ENCODE measurements at regions not wholly inside any gene's neighbourhood (a gene's known extent, or its start where the extent isn't known, plus 50 kb on each side); places are given as distances from the start of the nearest gene placed in this dataset.
A peak's percentile ranks its signal among the peaks of the same experiment; 100 is the strongest.

DNA sequence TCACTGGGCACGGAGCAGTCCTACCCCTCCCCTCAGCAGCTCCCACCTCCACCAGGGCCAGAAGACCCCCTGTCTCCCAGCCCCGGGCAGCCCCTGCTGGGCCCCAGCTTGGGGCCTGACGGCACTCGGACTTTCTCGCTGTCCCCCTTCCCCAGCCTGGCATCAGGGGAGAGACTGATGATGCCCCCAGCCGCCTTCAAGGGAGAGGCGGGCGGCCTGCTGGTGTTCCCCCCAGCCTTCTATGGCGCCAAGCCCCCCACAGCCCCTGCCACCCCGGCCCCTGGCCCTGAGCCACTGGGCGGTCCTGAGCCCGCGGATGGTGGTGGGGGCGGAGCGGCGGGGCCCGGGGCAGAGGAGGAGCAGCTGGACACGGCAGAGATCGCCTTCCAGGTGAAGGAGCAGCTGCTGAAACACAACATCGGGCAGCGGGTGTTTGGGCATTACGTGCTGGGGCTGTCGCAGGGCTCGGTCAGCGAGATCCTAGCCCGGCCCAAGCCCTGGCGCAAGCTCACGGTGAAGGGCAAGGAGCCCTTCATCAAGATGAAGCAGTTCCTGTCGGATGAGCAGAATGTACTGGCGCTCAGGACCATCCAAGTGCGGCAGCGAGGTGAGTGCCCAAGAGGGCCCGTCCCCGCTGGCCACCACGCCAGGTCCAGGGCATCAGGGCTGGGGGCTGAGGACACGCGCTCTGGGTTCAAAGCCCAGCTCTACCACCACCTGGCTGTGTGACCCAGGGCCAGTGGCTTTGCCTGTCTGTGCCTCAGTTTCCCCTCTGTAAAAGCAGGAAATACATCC is 58.6 kb downstream of the PHETA1 start:
- DNase-seq (ENCODE audit: low read depth in 2 of 2) = no peak

DNA sequence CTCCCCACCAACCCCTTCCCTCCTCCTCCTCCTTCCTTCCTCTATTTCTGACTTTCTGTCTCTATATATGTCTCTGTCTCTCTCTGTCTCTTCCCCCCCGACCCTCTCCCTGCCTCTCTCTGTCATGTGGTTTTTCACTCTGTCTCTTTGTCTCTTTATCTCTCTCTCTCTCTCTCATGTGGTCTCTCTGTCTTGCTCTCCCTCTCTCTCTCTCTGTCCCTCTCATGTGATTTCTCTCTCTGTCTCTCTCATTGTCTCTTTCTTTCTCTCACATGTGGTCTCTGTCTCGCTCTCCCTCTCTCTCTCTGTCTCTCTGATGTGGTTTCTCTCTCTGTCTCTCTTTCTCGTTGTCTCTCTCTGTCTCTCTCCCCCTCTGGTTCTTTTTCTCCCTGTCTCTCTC is 59.3 kb downstream of the PHETA1 start:
- DNase-seq (ENCODE audit: low read depth in 2 of 2) = no peak

DNA sequence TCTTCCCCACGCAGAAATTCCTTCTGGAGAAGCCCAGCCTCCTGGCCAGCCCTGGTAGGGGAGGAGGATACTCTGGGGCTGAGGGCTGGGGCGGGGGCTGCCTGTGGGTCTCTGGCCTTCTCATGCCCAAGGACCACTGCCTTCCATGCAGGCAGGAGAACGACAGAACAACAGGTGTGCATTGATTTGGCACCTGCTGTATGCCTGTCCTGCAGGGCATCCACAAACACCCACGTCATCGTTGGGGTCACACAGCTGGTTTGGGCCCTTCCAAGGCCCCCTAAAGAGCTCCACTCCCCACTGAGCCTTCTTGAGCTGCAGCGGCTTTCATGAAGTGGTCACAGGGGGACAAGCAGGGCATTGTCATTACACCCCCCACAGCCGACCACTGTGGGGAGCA is 60.4 kb downstream of the PHETA1 start:
- no peak for DNase-seq (ENCODE audit: low read depth in 2 of 2)

DNA sequence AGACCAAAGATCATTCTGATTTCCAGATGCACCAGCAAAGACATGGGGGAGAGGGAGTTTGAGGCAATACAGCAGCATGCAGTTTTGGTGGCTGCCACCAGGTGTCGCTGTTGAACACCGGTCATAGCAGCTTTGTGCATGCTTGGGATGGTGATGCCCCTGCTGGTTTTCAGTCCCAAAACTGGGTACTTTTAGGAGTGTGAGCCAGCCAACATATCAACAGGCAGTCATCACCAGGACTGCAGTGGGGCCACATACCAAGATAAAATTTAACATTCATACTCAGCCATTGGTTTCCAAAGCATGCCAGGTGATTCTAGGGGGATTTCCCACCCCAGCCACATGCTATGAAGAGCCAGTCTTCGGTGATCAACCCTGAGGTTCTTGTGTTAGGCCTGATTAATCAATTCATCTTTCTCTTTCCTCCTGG is 64.2 kb downstream of the PHETA1 start:
- DNase-seq (ENCODE audit: low read depth in 2 of 2) = peak in 1 of 2 donors; percentile 16

DNA sequence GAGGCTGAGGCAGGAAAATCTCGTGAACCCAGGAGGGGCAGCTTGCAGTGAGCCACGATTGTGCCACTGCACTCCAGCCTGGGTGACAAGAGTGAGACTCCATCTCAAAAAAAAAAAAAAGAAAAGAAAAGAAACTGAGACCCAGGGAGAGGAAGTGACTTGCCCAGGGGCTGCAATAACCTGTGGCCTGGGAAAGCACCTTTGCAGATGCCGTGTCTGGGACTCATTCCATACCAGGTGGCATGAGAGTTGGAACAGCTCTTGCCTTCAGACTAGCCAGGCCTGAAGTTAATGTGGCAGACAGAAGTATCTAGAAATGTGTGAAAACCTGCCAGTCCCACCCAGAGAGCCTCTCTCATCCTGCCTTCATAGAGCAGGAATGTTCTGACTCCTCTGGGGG is 65.4 kb downstream of the PHETA1 start:
- DNase-seq (ENCODE audit: low read depth in 2 of 2) = no peak

DNA sequence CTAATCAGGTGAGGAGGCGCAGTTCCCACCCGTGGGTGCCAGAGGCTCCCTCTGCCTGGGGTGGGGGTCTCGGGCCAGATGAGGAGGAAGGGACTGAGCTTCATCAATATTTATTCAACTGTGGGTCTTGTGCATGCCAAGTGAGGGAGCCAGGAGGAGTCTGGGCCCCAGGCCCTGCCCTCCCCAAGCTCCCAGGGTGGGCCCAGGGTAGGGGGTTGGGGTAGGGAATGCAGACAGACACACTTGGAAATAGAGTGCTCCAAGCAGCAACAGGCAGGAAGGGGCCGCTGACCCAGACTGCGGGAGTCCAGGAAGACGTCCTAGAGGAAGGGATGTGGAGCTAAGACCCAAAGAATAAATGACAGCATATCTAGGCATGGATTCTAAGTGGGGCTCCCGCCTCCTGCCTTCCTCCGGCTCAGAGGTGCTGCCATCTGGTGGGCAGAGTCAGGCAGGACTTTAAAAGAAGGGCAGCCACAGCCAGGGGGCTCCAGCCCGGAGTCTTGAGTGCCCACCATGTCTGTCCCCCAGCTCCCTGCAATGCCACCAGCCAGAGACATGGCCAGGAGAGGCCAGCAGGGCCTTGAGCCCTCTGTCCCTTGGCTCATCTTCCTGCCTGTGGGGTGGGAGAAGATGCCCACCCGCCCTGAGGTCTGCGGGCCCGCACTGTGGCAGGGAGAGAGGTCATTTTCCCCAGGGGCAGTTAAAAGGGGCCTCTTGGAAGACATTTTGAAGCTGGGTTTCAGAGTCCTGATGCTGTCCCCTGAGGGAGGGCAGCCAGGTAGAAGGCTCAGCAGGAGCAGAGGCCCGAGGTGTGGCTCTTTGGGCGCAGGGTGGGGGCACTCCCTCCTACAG is 70.1 kb downstream of the PHETA1 start:
- peak; percentile 7 to 27 for DNase-seq (ENCODE audit: low read depth in 2 of 2)

DNA sequence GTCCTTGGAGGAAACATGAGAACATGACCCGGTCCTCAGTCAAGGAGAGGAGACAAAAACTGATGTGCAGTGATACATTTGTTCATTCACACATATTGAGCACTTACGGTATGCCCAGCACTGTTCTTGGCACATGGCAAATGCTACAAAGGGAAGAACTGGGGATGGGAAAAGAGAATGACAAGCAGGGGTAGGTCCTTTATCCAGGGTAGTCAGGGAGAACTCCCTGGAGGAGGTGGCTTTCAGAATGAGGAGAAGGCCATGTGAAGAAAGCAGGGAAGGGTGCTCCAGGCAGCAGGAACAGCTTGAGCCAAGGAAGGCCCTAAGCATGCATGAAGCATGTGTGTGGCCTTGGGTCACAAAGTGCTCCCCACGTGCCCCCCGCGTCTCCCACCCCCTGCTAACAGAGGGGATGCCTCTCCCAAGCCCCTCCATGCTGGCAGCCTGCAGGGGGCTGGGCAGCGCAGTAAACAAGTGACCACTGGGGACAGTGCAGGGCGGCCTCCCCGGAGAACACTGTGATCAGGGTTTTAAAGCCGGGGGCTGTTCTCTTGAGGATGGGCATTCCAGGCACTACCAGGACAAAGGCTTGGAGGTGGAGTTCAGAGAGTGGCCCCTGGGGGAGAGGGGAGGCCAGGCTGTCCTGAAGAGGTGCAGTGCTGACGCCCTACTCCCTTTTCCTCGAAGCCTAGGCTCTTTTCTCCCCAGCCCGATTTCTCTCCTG is 71.0 kb downstream of the PHETA1 start:
- DNase-seq (ENCODE audit: low read depth in 2 of 2) = no peak

DNA sequence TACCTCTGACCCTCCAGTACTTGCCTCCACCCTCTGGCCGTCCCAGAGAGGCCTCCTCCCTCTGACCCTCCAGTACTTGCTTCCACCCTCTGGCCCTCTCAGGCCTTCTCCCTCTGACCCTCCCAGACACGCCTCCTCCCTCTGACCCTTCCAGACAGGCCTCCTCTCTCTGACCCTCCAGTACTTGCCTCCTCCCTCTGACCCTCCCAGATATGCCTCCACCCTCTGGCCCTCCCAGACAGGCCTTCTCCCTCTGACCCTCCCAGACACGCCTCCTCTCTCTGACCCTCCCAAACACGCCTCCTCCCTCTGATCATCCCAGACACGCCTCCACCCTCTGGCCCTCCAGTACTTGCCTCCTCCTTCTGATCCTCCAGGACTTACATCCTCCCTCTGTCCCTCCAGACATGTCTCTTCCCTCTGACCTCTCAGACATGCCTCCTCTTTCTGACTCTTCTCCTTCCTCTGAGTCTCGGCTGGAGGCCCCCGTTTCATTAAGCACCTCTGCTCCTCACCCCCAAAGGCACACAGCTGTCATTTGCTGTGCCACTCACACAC is 71.9 kb downstream of the PHETA1 start:
- no peak for DNase-seq (ENCODE audit: low read depth in 2 of 2)

DNA sequence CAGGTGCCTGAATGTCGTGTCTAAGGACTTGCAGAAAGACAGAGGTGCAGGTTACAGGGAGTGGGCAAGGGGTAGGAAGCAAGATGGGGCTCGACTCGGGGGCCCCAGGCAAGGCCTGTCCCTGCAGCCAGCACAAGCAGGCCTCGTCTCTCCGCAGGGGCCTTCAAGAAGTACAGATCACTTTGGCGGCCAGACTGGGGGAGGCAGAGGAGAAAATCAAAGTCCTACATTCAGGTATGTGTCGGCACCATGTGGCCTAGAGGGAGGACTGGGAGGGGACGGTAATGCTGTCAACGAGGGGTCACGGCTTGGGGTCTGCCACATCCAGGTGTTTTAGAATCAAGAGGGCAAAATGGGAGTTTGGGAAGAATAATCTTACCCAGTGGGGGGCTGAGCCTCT is 73.7 kb downstream of the PHETA1 start:
- DNase-seq (ENCODE audit: low read depth in 2 of 2) = no peak

DNA sequence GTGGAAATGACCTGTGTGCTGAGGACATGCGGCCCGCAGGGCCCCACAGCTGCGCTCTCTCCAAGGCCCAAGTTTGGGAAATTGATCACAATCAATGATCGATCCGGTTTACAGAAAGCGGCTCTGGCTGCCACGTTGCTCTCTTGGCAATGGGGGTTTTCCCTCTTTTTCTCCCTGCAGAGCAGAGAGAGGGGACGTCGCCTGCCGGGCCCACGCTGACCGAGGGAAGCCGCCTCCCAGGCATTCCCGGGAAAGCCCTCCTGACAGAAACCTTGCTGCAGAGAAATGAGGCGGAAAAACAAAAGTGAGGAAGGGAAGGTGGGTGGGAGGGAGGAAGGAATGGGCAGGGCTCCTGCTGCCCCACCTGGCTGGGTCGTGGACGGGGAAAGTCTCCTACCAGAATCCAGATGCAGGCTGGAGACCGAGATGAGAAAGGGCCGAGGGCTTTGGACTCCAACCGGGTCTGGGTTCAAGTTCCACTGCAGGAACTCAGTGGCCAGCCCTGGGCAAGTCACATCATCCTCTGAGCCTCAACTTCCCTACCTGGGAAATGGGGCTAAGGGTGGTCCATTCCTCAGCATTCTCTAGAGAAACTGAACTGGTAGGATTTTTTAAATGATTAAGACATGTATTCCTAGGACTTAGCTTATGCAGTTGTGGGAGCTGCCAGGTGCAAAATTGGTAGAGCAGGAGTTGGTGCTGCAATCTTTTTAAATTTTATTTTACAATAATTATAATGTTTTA is 75.5 kb downstream of the PHETA1 start:
- no peak for DNase-seq (ENCODE audit: low read depth in 2 of 2)

DNA sequence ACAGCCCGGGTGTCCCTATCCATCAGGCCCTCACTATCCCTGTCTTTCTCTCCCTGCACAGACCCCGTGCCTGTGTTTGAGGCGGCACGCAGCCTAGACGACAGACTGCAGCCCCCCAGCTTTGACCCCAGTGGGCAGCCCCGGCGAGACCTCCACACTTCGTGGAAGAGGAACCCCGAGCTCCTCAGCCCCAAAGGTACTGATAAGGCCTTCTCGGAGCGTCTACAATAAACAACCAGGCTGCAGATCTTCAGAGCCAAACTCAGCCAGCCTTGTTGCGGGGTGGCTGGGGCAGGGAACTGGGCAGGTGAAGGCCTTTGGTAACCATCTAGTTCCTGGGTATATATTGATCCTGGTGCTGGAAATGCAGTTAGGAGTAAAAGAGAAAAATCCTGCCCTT is 77.5 kb downstream of the PHETA1 start:
- DNase-seq (ENCODE audit: low read depth in 2 of 2) = no peak

DNA sequence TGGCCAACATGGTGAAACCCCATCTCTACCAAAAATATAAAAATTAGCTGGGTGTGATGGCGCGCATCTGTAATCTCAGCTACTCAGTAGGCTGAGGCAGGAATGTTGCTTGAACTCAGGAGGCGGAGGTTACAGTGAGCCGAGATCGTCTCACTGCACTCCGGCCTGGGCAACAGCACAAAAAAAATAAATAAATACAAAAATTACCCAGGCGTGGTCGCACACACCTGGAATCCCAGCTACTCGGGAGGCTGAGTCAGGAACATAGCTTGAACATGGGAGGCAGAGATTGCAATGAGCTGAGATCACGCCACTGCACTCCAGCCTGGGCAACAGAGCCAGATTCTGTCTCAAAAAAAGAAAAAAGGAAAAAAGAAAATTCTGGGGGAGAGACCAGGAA is 80.1 kb downstream of the PHETA1 start:
- no peak for DNase-seq (ENCODE audit: low read depth in 2 of 2)

DNA sequence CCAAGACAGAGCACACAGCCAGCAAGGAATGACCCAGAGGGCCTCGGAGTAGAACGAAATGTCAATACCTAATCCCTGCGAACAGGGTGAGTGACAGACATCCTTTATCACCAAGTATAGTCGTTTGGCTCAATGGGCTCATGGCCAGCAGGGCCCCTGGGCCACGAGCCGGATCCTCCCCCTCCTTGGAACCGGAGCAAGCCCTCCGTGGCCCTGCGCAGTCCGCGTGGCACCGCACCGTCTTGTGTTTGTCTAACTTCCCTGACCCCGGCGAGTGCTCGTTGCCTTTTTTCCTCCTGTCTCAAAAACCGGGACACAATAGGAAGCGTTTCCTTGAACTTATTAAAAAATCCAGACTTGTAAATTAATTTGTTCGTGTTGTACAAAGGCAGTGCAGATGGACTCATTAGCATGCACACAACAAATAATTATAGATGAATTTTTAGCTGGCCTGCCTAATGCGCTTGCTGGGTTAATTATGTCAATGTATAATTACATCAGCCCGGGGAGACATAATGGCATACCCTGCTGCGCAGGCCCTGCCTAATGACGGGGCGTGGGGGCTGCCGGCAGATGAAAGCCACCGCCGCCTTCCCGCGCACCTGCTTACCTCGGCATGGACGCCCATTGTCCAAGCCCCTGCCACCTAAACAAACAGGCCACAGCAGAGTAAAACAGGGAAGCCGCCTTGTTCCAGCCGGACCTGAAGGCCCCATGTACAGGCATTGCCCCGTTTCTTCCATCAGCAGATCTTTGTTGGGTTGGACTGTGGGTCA is 81.6 kb downstream of the PHETA1 start:
- no peak for DNase-seq (ENCODE audit: low read depth in 2 of 2)

DNA sequence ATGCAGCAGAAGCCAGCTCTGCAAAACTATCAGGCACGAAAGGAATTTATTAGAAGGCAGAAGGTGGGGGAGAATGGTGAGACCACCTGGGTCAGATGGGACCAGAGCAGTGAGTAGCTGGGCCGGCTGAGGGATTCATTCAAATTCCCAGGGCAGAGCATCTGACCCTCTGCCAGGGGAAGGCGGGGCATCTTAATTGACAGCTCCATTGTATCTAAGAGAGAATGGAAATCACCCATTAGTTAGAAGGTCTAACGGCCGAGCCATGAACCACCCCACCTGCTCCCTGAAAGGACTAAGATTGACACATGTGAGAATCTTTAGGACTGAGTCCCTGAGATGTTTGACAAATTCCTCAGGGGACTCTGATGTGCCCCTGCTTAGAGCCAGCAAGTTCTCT is 83.7 kb downstream of the PHETA1 start:
- no peak for DNase-seq (ENCODE audit: low read depth in 2 of 2)

DNA sequence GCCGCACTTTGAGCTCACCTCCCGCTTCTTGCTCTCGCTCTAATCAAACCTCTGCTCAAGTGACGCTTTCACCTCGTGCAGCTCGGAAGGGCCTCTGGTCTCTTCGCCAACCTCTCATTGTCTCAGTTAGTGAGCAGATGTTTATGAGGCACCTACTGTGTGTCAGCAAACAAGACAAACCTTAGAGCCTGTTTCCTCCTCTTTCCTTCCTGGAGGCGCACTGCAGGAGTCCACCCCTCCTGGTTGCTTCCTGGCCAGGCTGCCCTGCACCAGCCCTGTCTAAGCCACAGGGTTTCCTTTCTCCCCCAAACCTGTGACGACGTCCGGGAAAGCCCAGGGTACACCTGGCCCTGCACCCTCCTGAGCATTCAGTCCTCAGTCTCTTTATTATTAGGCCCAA is 84.2 kb downstream of the PHETA1 start:
- no peak for DNase-seq (ENCODE audit: low read depth in 2 of 2)

DNA sequence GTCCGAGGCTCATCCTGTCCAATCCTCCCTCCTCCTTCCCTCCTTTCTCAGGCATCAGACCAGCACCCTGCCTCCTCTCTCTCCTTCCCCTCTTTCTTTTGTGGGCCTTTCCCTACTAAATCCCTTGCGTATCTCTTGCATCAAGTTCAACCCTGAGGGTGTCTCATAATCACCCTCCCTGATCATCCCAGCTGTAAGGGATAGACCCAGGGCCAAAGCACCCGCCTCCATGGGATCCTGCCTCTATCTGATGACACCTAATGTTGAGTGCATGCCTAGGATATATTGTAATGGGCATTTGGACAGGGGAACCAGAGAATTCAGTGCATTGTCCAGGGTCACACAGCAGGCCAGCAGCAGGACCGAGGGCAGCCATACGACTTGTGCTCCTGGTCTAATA is 84.9 kb downstream of the PHETA1 start:
- DNase-seq (ENCODE audit: low read depth in 2 of 2) = no peak

DNA sequence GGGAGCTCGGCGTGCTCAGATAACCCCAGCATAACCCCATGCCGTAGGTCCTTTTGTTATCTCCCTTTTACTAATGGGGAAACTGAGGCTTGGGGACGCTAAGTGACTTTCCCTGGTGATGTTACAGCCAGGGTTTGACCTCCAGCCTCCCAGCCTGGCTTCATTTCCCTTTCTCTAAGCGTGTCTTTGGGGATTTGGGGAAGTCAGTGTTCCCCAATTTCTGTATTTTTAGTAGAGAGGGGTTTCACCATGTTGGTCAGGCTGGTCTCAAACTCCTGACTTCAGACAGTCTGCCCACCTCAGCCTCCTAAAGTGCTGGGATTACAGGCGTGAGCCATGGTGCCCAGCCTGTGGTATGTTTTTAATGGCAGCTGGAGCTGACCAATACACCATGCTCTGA is 85.4 kb downstream of the PHETA1 start:
- no peak for DNase-seq (ENCODE audit: low read depth in 2 of 2)

DNA sequence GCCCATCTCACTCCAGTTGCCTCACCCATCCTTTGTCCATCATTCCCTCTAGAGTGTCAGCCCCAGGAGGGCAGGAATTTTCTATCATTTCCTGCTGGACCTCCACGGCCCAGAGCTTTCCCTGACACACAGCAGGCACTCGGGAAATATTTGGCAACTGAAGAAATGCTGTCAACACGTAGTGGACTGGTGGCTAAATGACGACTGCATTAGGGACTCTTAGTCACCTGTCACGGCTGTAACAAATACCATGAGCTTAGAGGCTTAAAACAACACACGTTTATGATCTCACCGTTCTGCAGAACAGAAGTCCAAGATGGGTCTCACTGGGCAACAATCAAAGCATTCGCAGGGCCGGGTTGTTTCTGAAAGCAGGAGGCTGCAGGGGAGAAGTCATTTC is 91.3 kb downstream of the PHETA1 start:
- DNase-seq (ENCODE audit: low read depth in 2 of 2) = no peak

DNA sequence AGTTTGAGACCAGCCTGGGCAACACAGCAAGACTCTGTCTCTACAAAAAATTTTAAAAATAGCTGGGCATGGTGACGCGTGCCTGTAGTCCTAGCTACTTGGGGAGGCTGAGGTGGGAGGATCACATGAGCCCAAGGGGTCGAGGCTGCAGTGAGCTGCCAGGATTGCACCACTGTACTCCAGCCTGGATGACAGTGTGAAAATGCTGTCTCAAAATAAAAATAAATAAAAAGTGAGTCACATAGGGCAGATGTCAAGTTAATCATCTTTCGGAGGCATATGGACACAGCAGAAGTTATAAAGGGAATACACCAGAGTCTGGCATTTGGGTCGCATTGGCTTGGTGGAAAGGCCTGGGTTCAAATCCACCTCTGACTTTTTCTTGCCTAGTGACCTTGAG is 92.7 kb downstream of the PHETA1 start:
- DNase-seq (ENCODE audit: low read depth in 2 of 2) = no peak

DNA sequence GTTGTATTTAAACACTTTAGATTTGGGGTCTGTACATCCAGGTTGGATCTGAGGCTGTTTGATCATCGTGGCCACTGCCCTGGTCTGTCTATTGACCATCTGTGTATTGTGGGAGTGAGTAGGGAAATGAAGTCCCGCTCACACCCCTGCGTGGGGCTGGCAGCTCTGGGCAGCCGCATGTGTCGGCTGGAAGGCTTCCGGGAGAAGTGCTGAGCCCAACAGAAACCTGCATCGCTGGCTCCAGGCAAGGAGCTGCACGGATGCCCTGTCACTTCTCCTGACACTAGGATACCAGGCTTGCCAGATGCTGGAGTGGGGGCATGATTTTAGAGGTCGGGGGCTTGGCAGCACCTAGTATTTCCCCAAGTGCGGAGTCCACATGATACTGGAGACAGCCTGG is 93.6 kb downstream of the PHETA1 start:
- no peak for DNase-seq (ENCODE audit: low read depth in 2 of 2)

DNA sequence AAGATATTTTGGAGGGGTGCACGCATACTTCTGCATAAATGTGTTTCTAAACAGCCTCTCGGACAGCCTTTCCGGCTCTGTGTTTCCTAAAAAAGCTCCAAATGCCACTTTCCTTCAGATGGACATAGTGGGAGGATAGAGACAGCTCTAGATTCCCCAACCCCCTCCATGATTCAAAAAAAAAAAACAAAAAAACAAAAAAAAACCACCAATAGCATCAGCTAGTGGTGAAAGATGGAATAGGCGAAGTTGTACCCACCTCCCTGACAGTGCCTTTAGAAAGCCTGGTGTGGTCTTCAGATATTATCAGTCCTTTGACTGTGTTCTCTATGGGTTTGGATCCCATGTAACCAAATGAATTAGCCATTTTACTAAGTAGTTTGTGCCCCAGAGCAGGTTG is 94.1 kb downstream of the PHETA1 start:
- no peak for DNase-seq (ENCODE audit: low read depth in 2 of 2)

Data from stimulated activated CD4-positive, alpha-beta T cell treated with anti-CD3 and anti-CD28 coated beads, Interleukin-1b, Interleukin-23, amount 100 ng/mL, for 1 hour (primary cell).